ENCODE measurements at regions not wholly inside any gene's neighbourhood (a gene's known extent, or its start where the extent isn't known, plus 50 kb on each side); places are given as distances from the start of the nearest gene placed in this dataset.

GRCh38 chr17:33512113-33512512, 219.0 kb upstream of the ASIC2 start:
- intact Hi-C loops (cut with micrococcal nuclease): no loop called here
- H3K4me1 Mint-ChIP-seq: peaks cover 3 to 7% (median 6%) of the 10 kb centered on the region in 4 donors
- POLR2A ChIA-PET (ENCODE audit: partially characterized antibody): no interaction called here

GRCh38 chr17:33513769-33514168, 220.7 kb upstream of the ASIC2 start:
- Histone ChIP-seq H3K36me3 (ENCODE audit: insufficient read depth, low read length) (no peaks in the 10 kb centered on the region), H3K4me3 (ENCODE audit: low read length in 2 of 2) (no peak overlapping the region), H3K9me3 (ENCODE audit: control insufficient read depth in 1 of 2, low read length in 2 of 2) (no peaks in the 10 kb centered on the region), H3K27me3 (ENCODE audit: insufficient read depth, low read length) (no peaks in the 10 kb centered on the region), H3K4me1 (ENCODE audit: insufficient read depth, low read length) (no peaks in the 10 kb centered on the region), H3K27ac (ENCODE audit: low read depth, low read length) (no peak overlapping the region)
- Mint-ChIP-seq H3K36me3 (no peaks in the 10 kb centered on the region), H3K27ac (no peak overlapping the region), H3K27me3 (peaks cover 4 to 10% of the 10 kb centered on the region in 2 donors), H3K4me3 (no peak overlapping the region), H3K9me3 (peaks cover 0 to 3% (median 0%) of the 10 kb centered on the region in 8 donors), H3K4me1 (peaks cover 3 to 7% (median 6%) of the 10 kb centered on the region in 4 donors)
- POLR2A ChIA-PET (ENCODE audit: partially characterized antibody): no interaction called here
- no peak for DNase-seq
- intact Hi-C loops (cut with micrococcal nuclease): no loop called here
- CTCF ChIA-PET (ENCODE audit: partially characterized antibody): no interaction called here

More at GRCh38 chr17:33512113-33512512, 219.0 kb upstream of the ASIC2 start:
- Histone ChIP-seq H3K36me3 (ENCODE audit: insufficient read depth, low read length) (no peaks in the 10 kb centered on the region), H3K27ac (ENCODE audit: low read depth, low read length) (no peak overlapping the region), H3K4me1 (ENCODE audit: insufficient read depth, low read length) (no peaks in the 10 kb centered on the region), H3K27me3 (ENCODE audit: insufficient read depth, low read length) (no peaks in the 10 kb centered on the region), H3K4me3 (ENCODE audit: low read length in 2 of 2) (no peak overlapping the region), H3K9me3 (ENCODE audit: control insufficient read depth in 1 of 2, low read length in 2 of 2) (no peaks in the 10 kb centered on the region)
- DNase-seq: no peak
- CTCF ChIA-PET (ENCODE audit: partially characterized antibody): interaction anchor here (1.5 kb wide), 1 partner anchor 9 kb away, joined by 3 read pairs; no protein-coding TSS in a partner anchor
- Mint-ChIP-seq H3K36me3 (no peaks in the 10 kb centered on the region), H3K9me3 (peaks cover 0 to 3% (median 0%) of the 10 kb centered on the region in 8 donors), H3K4me3 (no peak overlapping the region), H3K27ac (no peak overlapping the region), H3K27me3 (peaks cover 7 to 12% of the 10 kb centered on the region in 2 donors)

GRCh38 chr17:33514369-33514768, 221.3 kb upstream of the ASIC2 start:
- CTCF ChIA-PET (ENCODE audit: partially characterized antibody): no interaction called here
- H3K4me3 Mint-ChIP-seq: no peak overlapping the region
- no peak for DNase-seq

GRCh38 chr17:33515974-33516373, 222.9 kb upstream of the ASIC2 start:
- no peaks in the 10 kb centered on the region for H3K4me1 ChIP-seq (ENCODE audit: insufficient read depth, low read length)
- POLR2A ChIA-PET (ENCODE audit: partially characterized antibody): no interaction called here
- no peaks in the 10 kb centered on the region for H3K27me3 ChIP-seq (ENCODE audit: insufficient read depth, low read length)
- intact Hi-C loops (cut with micrococcal nuclease): no loop called here
- H3K27ac ChIP-seq (ENCODE audit: low read depth, low read length): no peak overlapping the region
- H3K36me3 Mint-ChIP-seq: no peaks in the 10 kb centered on the region
- H3K4me1 Mint-ChIP-seq: peaks cover 3 to 7% (median 6%) of the 10 kb centered on the region in 4 donors
- peaks cover 4% of the 10 kb centered on the region in 2 donors for H3K27me3 Mint-ChIP-seq
- H3K4me3 Mint-ChIP-seq: no peak overlapping the region
- H3K4me3 ChIP-seq (ENCODE audit: low read length in 2 of 2): no peak overlapping the region
- CTCF ChIA-PET (ENCODE audit: partially characterized antibody): no interaction called here
- no peak for DNase-seq
- no peak overlapping the region for H3K27ac Mint-ChIP-seq
- peaks cover 0 to 3% (median 0%) of the 10 kb centered on the region in 8 donors for H3K9me3 Mint-ChIP-seq
- H3K36me3 ChIP-seq (ENCODE audit: insufficient read depth, low read length): no peaks in the 10 kb centered on the region
- H3K9me3 ChIP-seq (ENCODE audit: control insufficient read depth in 1 of 2, low read length in 2 of 2): no peaks in the 10 kb centered on the region

More at GRCh38 chr17:33514369-33514768, 221.3 kb upstream of the ASIC2 start:
- Histone ChIP-seq H3K27ac (ENCODE audit: low read depth, low read length) (no peak overlapping the region), H3K9me3 (ENCODE audit: control insufficient read depth in 1 of 2, low read length in 2 of 2) (no peaks in the 10 kb centered on the region), H3K4me3 (ENCODE audit: low read length in 2 of 2) (no peak overlapping the region), H3K4me1 (ENCODE audit: insufficient read depth, low read length) (no peaks in the 10 kb centered on the region), H3K36me3 (ENCODE audit: insufficient read depth, low read length) (no peaks in the 10 kb centered on the region), H3K27me3 (ENCODE audit: insufficient read depth, low read length) (no peaks in the 10 kb centered on the region)
- POLR2A ChIA-PET (ENCODE audit: partially characterized antibody): no interaction called here
- H3K27me3 Mint-ChIP-seq: peaks cover 4 to 6% of the 10 kb centered on the region in 2 donors
- intact Hi-C loops (cut with micrococcal nuclease): no loop called here
- peaks cover 0 to 3% (median 0%) of the 10 kb centered on the region in 8 donors for H3K9me3 Mint-ChIP-seq
- H3K4me1 Mint-ChIP-seq: peaks cover 3 to 7% (median 6%) of the 10 kb centered on the region in 4 donors
- H3K27ac Mint-ChIP-seq: no peak overlapping the region
- no peaks in the 10 kb centered on the region for H3K36me3 Mint-ChIP-seq

GRCh38 chr17:33516645-33517044, 223.6 kb upstream of the ASIC2 start:
- Mint-ChIP-seq H3K36me3 (no peaks in the 10 kb centered on the region), H3K27me3 (peaks cover 0 to 3% of the 10 kb centered on the region in 2 donors), H3K27ac (no peak overlapping the region), H3K9me3 (peaks cover 0 to 3% (median 0%) of the 10 kb centered on the region in 8 donors), H3K4me1 (peaks cover 0 to 2% (median 1%) of the 10 kb centered on the region in 4 donors), H3K4me3 (no peak overlapping the region)
- Histone ChIP-seq H3K4me3 (ENCODE audit: low read length in 2 of 2) (no peak overlapping the region), H3K36me3 (ENCODE audit: insufficient read depth, low read length) (no peaks in the 10 kb centered on the region), H3K27ac (ENCODE audit: low read depth, low read length) (no peak overlapping the region), H3K9me3 (ENCODE audit: control insufficient read depth in 1 of 2, low read length in 2 of 2) (no peaks in the 10 kb centered on the region), H3K4me1 (ENCODE audit: insufficient read depth, low read length) (no peaks in the 10 kb centered on the region), H3K27me3 (ENCODE audit: insufficient read depth, low read length) (no peaks in the 10 kb centered on the region)
- no peak for DNase-seq
- intact Hi-C loops (cut with micrococcal nuclease): no loop called here
- POLR2A ChIA-PET (ENCODE audit: partially characterized antibody): no interaction called here
- CTCF ChIA-PET (ENCODE audit: partially characterized antibody): no interaction called here

- H3K4me1 Mint-ChIP-seq: no peaks in the 10 kb centered on the region
- ChIA-PET POLR2A (ENCODE audit: partially characterized antibody) (no interaction called here), CTCF (ENCODE audit: partially characterized antibody) (interaction anchor here (1.1 to 1.5 kb wide), 2 partner anchors 13 to 34 kb away, joined by 3 read pairs; no protein-coding TSS in a partner anchor)
- Histone ChIP-seq H3K9me3 (ENCODE audit: control insufficient read depth in 1 of 2, low read length in 2 of 2) (no peaks in the 10 kb centered on the region), H3K36me3 (ENCODE audit: insufficient read depth, low read length) (no peaks in the 10 kb centered on the region), H3K27me3 (ENCODE audit: insufficient read depth, low read length) (no peaks in the 10 kb centered on the region), H3K4me1 (ENCODE audit: insufficient read depth, low read length) (no peaks in the 10 kb centered on the region), H3K27ac (ENCODE audit: low read depth, low read length) (no peak overlapping the region), H3K4me3 (ENCODE audit: low read length in 2 of 2) (no peak overlapping the region)
- H3K36me3 Mint-ChIP-seq: no peaks in the 10 kb centered on the region
- no peak for DNase-seq
- intact Hi-C loops (cut with micrococcal nuclease): no loop called here
- peaks cover 0 to 3% of the 10 kb centered on the region in 2 donors for H3K27me3 Mint-ChIP-seq
- no peak overlapping the region for H3K4me3 Mint-ChIP-seq
- peaks cover 0 to 3% (median 0%) of the 10 kb centered on the region in 8 donors for H3K9me3 Mint-ChIP-seq
- H3K27ac Mint-ChIP-seq: no peak overlapping the region
Measured at GRCh38 chr17:33517746-33518145, 224.7 kb upstream of the ASIC2 start.

GRCh38 chr17:33519692-33520091, 226.6 kb upstream of the ASIC2 start:
- intact Hi-C loops (cut with micrococcal nuclease): loop anchor here (2.0 to 5.0 kb wide), 2 partner anchors 155 to 233 kb away; no protein-coding TSS in a partner anchor
- ChIA-PET POLR2A (ENCODE audit: partially characterized antibody) (no interaction called here), CTCF (ENCODE audit: partially characterized antibody) (interaction anchor here (1.3 to 2.4 kb wide), 3 partner anchors 147 to 231 kb away, joined by 4 to 5 read pairs (median 4); no protein-coding TSS in a partner anchor)
- Mint-ChIP-seq H3K27ac (no peak overlapping the region), H3K36me3 (no peaks in the 10 kb centered on the region), H3K4me1 (no peaks in the 10 kb centered on the region), H3K9me3 (no peaks in the 10 kb centered on the region), H3K27me3 (peaks cover 0 to 3% of the 10 kb centered on the region in 2 donors), H3K4me3 (no peak overlapping the region)
- no peaks in the 10 kb centered on the region for H3K4me1 ChIP-seq (ENCODE audit: insufficient read depth, low read length)
- DNase-seq: no peak
- H3K27me3 ChIP-seq (ENCODE audit: insufficient read depth, low read length): no peaks in the 10 kb centered on the region
- H3K9me3 ChIP-seq (ENCODE audit: control insufficient read depth in 1 of 2, low read length in 2 of 2): no peaks in the 10 kb centered on the region
- H3K27ac ChIP-seq (ENCODE audit: low read depth, low read length): no peak overlapping the region
- no peaks in the 10 kb centered on the region for H3K36me3 ChIP-seq (ENCODE audit: insufficient read depth, low read length)
- no peak overlapping the region for H3K4me3 ChIP-seq (ENCODE audit: low read length in 2 of 2)

All from CD4-positive, alpha-beta memory T cell (primary cell).